T47D (cell line): ENCODE measurements at regions not wholly inside any gene's neighbourhood (a gene's known extent, or its start where the extent isn't known, plus 50 kb on each side); places are given as distances from the start of the nearest gene placed in this dataset.
A peak's percentile ranks its signal among the peaks of the same experiment; 100 is the strongest.
"Not testable (repeated sequence)": the region's sequence is repeated elsewhere in the genome, so short reads cannot be mapped to it uniquely, and the experiment has no call there.

Source experiments
- DNase-seq, 2 experiments: peaks; one replicate each; pipeline versions ENCODE4 v3.0.0 to v3.0.0-alpha.2; 2011 to 2012; ENCODE audit warnings: low read depth in 1 of 2, low spot score in 1 of 2
- JUND ChIP-seq: IDR thresholded peaks from 2 replicates; pipeline ENCODE4 v1.6.1; 2012; ENCODE audit warnings: low read depth
- in situ Hi-C: cut with HindIII; loops from 2 replicates; pipeline ENCODE4 v1.10.0; 2016; ENCODE audit warnings: low sequenced_read_pairs, low pct_unique_long_range_greater_than_20kb

GRCh38 chr14:106414464-106414863 is 888.1 kb downstream of the TMEM121 start:
- no peak for DNase-seq
- in situ Hi-C loops = no loop called here
- no peak for TF ChIP-seq JUND

- in situ Hi-C loops = no loop called here
- DNase-seq = peak in 1 of 2 experiments; percentile 53
- no peak for TF ChIP-seq JUND
These were observed 891.1 kb downstream of the TMEM121 start for GRCh38 chr14:106417224-106418049.

GRCh38 chr14:106419376-106419965 is 893.1 kb downstream of the TMEM121 start:
- no peak for TF ChIP-seq JUND
- no peak for DNase-seq
- in situ Hi-C loops = no loop called here

GRCh38 chr14:106421431-106422033 is 895.1 kb downstream of the TMEM121 start:
- in situ Hi-C loops = not testable (repeated sequence)
- peak in 1 of 2 experiments; percentile 54 for DNase-seq

- DNase-seq = no peak
- TF ChIP-seq JUND = no peak
- in situ Hi-C loops = no loop called here
These were observed 895.7 kb downstream of the TMEM121 start for GRCh38 chr14:106422066-106422465.

- DNase-seq, in situ Hi-C loops: not testable (repeated sequence)
These were observed 898.8 kb downstream of the TMEM121 start for GRCh38 chr14:106425150-106425549.

- in situ Hi-C loops = no loop called here
- DNase-seq = peak; percentile 26 to 92
These were observed 910.0 kb downstream of the TMEM121 start for GRCh38 chr14:106436310-106436905.

GRCh38 chr14:106442857-106443256 is 916.5 kb downstream of the TMEM121 start:
- DNase-seq = peak in 1 of 2 experiments; percentile 40
- no peak for TF ChIP-seq JUND
- in situ Hi-C loops = no loop called here

More at GRCh38 chr14:106436310-106436905, 910.0 kb downstream of the TMEM121 start:
- TF ChIP-seq JUND = no peak

GRCh38 chr14:106455026-106455425 is 928.6 kb downstream of the TMEM121 start:
- no peak for DNase-seq
- in situ Hi-C loops = no loop called here
- TF ChIP-seq JUND = no peak

GRCh38 chr14:106459971-106460730 is 933.8 kb downstream of the TMEM121 start:
- DNase-seq = peak; percentile 42 to 78
- TF ChIP-seq JUND = no peak
- in situ Hi-C loops = no loop called here

GRCh38 chr14:106460916-106461315 is 934.5 kb downstream of the TMEM121 start:
- TF ChIP-seq JUND = no peak
- no peak for DNase-seq
- in situ Hi-C loops = no loop called here

GRCh38 chr14:106466483-106466882 is 940.1 kb downstream of the TMEM121 start:
- DNase-seq, in situ Hi-C loops: not testable (repeated sequence)

GRCh38 chr14:106468869-106469268 is 942.5 kb downstream of the TMEM121 start:
- DNase-seq, in situ Hi-C loops: not testable (repeated sequence)

GRCh38 chr14:106470028-106470427 is 943.6 kb downstream of the TMEM121 start:
- DNase-seq, in situ Hi-C loops: not testable (repeated sequence)

GRCh38 chr14:106474261-106475028 is 948.1 kb downstream of the TMEM121 start:
- in situ Hi-C loops = not testable (repeated sequence)

GRCh38 chr14:106475214-106475613 is 948.8 kb downstream of the TMEM121 start:
- in situ Hi-C loops, DNase-seq: not testable (repeated sequence)

More at GRCh38 chr14:106474261-106475028, 948.1 kb downstream of the TMEM121 start:
- DNase-seq = not testable (repeated sequence)
